ENCODE measurements at regions not wholly inside any gene's neighbourhood (a gene's known extent, or its start where the extent isn't known, plus 50 kb on each side); places are given as distances from the start of the nearest gene placed in this dataset.

- no peak for DNase-seq (ENCODE audit: low read depth)
- no peak for TF ChIP-seq CTCF (conservative IDR thresholded peaks at IDR 0.05; ENCODE audit: low read length)
- no peak overlapping the region for H3K4me3 ChIP-seq (ENCODE audit: low read length)
Measured at GRCh38 chrX:68897118-68897945, 68.5 kb downstream of the EFNB1 start.

- no peak for DNase-seq (ENCODE audit: low read depth)
- H3K4me3 ChIP-seq (ENCODE audit: low read length), result no peak overlapping the region
- TF ChIP-seq CTCF (conservative IDR thresholded peaks at IDR 0.05; ENCODE audit: low read length), result no peak
Measured at GRCh38 chrX:68896581-68896980, 67.8 kb downstream of the EFNB1 start.

- no peak for DNase-seq (ENCODE audit: low read depth)
- no peak overlapping the region for H3K4me3 ChIP-seq (ENCODE audit: low read length)
- no peak for TF ChIP-seq CTCF (conservative IDR thresholded peaks at IDR 0.05; ENCODE audit: low read length)
Measured at GRCh38 chrX:68895778-68896177, 67.0 kb downstream of the EFNB1 start.

GRCh38 chrX:68895341-68895755 lies 66.5 kb downstream of the EFNB1 start:
- peak; percentile 2 for DNase-seq (ENCODE audit: low read depth)
- no peak for TF ChIP-seq CTCF (conservative IDR thresholded peaks at IDR 0.05; ENCODE audit: low read length)
- H3K4me3 ChIP-seq (ENCODE audit: low read length), result no peak overlapping the region

- no peak overlapping the region; the same call in 1 of the 2 replicates for H3K4me3 ChIP-seq (ENCODE audit: low read length)
- no peak for TF ChIP-seq CTCF (conservative IDR thresholded peaks at IDR 0.05; ENCODE audit: low read length)
- DNase-seq (ENCODE audit: low read depth), result peak; percentile 30
Measured at GRCh38 chrX:68894513-68895340, 65.9 kb downstream of the EFNB1 start.

GRCh38 chrX:68894142-68894512 lies 65.3 kb downstream of the EFNB1 start:
- no peak overlapping the region for H3K4me3 ChIP-seq (ENCODE audit: low read length)
- no peak for TF ChIP-seq CTCF (conservative IDR thresholded peaks at IDR 0.05; ENCODE audit: low read length)
- peak; percentile 4 for DNase-seq (ENCODE audit: low read depth)
